ENCODE measurements at regions not wholly inside any gene's neighbourhood (a gene's known extent, or its start where the extent isn't known, plus 50 kb on each side); places are given as distances from the start of the nearest gene placed in this dataset.

GRCh38 chr10:57952741-57953140 is 315.0 kb downstream of the IPMK start:
- TF ChIP-seq EZH2 (IDR thresholded peaks at IDR 0.05; ENCODE audit: insufficient read depth, poor library complexity, severe bottlenecking) (no peak), EZH2phosphoT487 (IDR thresholded peaks at IDR 0.05; ENCODE audit: insufficient read depth, low read depth) (no peak)
